GM12873 (cell line): ENCODE measurements at regions not wholly inside any gene's neighbourhood (a gene's known extent, or its start where the extent isn't known, plus 50 kb on each side); places are given as distances from the start of the nearest gene placed in this dataset.

Experiments used
- CTCF ChIP-seq: IDR thresholded peaks from 2 replicates; pipeline ENCODE4 v1.5.1; 2012; ENCODE audit warnings: low read depth, mild to moderate bottlenecking, moderate library complexity, low read length, control low read depth; ENCODE audit not compliant: insufficient read depth; ENCODE audit errors: missing control alignments

GRCh38 chr14:37791384-37792036 lies 196.1 kb downstream of the TTC6 start:
- no peak for TF ChIP-seq CTCF

GRCh38 chr14:37792124-37792523 lies 196.7 kb downstream of the TTC6 start:
- no peak for TF ChIP-seq CTCF

GRCh38 chr14:37796703-37797416 lies 201.4 kb downstream of the TTC6 start:
- no peak for TF ChIP-seq CTCF

GRCh38 chr14:37797675-37798074 lies 202.2 kb downstream of the TTC6 start:
- no peak for TF ChIP-seq CTCF

- no peak for TF ChIP-seq CTCF
These were observed 212.3 kb downstream of the TTC6 start for GRCh38 chr14:37807722-37808121.

GRCh38 chr14:37810094-37810801 lies 214.8 kb downstream of the TTC6 start:
- TF ChIP-seq CTCF = no peak

GRCh38 chr14:37813732-37814131 lies 218.3 kb downstream of the TTC6 start:
- no peak for TF ChIP-seq CTCF
